ENCODE measurements at regions not wholly inside any gene's neighbourhood (a gene's known extent, or its start where the extent isn't known, plus 50 kb on each side); places are given as distances from the start of the nearest gene placed in this dataset.

GRCh38 chr11:110787680-110788079 lies 75.4 kb upstream of the ARHGAP20 start:
- BruUV-seq (replicated peaks), result no TSS peak

GRCh38 chr11:110786226-110786902 lies 74.1 kb upstream of the ARHGAP20 start:
- intact Hi-C loops (cut with micrococcal nuclease), result no loop called here
- no peaks in the 10 kb centered on the region for H3K36me3 ChIP-seq (ENCODE audit: control insufficient read depth in 1 of 2, insufficient read depth in 2 of 2, low read length in 2 of 2)
- ATAC-seq, result no peak
- H3K4me2 ChIP-seq (ENCODE audit: low read length), result no peak overlapping the region
- H2AFZ ChIP-seq (ENCODE audit: low read depth, low read length, poor library complexity, severe bottlenecking), result no peak overlapping the region
- no peaks in the 10 kb centered on the region for H4K20me1 ChIP-seq (ENCODE audit: insufficient read depth)
- H3K4me3 ChIP-seq (replicated peaks in 1 of 2; ENCODE audit: low read depth in 1 of 2, low read length in 2 of 2), result no peak overlapping the region
- peaks cover 4% of the 10 kb centered on the region; the same call in 1 of the 2 replicates for H3K27me3 ChIP-seq (ENCODE audit: insufficient read depth, low read length)
- no peak overlapping the region for H3K9ac ChIP-seq (ENCODE audit: low read length)
- CTCF ChIA-PET, result no interaction called here
- no peaks in the 10 kb centered on the region for H3K9me2 ChIP-seq (ENCODE audit: insufficient read depth)
- no peaks in the 10 kb centered on the region for H3K79me2 ChIP-seq (ENCODE audit: insufficient read depth, low read length)
- BruUV-seq (replicated peaks), result no TSS peak
- RAD21 ChIA-PET (ENCODE audit: low non-redundant PET in 1 of 2, low total read pairs in 2 of 2, uncharacterized antibody in 2 of 2, unreplicated experiment in 2 of 2), result no interaction called here
- no peaks in the 10 kb centered on the region for H3K4me1 ChIP-seq (ENCODE audit: control insufficient read depth in 1 of 2, insufficient read depth in 2 of 2, low read length in 2 of 2)
- DNase-seq (ENCODE audit: low read depth, low spot score), result no peak
- H3K27ac ChIP-seq (ENCODE audit: low read depth, low read length), result no peak overlapping the region
- POLR2A ChIA-PET, result no interaction called here
- H3K9me3 ChIP-seq (ENCODE audit: control insufficient read depth in 1 of 2, insufficient read depth in 1 of 2, low read depth in 1 of 2, low read length in 2 of 2), result no peaks in the 10 kb centered on the region
- TF ChIP-seq EGR1 (IDR thresholded peaks at IDR 0.05; ENCODE audit: low read depth) (no peak), JUND (IDR thresholded peaks at IDR 0.05) (no peak), ATF3 (IDR thresholded peaks at IDR 0.05) (no peak), EZH2phosphoT487 (IDR thresholded peaks at IDR 0.05; ENCODE audit: borderline replicate concordance) (no peak), ZNF274 (IDR thresholded peaks at IDR 0.05; ENCODE audit: low read depth, low read length) (no peak), ELF1 (IDR thresholded peaks at IDR 0.05; ENCODE audit: borderline replicate concordance, low read depth) (no peak), SRF (IDR thresholded peaks at IDR 0.05; ENCODE audit: low read depth) (no peak), POLR2AphosphoS5 (IDR thresholded peaks at IDR 0.05; ENCODE audit: low read depth, low read length) (no peak), MAX (IDR thresholded peaks at IDR 0.05) (no peak), SP1 (IDR thresholded peaks at IDR 0.05; ENCODE audit: low read depth) (no peak), CTCF (IDR thresholded peaks at IDR 0.05 in 2 of 3, conservative IDR thresholded peaks at IDR 0.05 in 1 of 3; ENCODE audit: borderline replicate concordance in 1 of 3, insufficient read depth in 1 of 3, low read depth in 2 of 3, low read length in 2 of 3) (no peak)

More at GRCh38 chr11:110787680-110788079, 75.4 kb upstream of the ARHGAP20 start:
- Histone ChIP-seq H3K27me3 (ENCODE audit: insufficient read depth, low read length) (peaks cover 8% of the 10 kb centered on the region; the same call in 1 of the 2 replicates), H3K9me3 (ENCODE audit: control insufficient read depth in 1 of 2, insufficient read depth in 1 of 2, low read depth in 1 of 2, low read length in 2 of 2) (no peaks in the 10 kb centered on the region), H3K4me2 (ENCODE audit: low read length) (no peak overlapping the region), H3K79me2 (ENCODE audit: insufficient read depth, low read length) (no peaks in the 10 kb centered on the region), H3K4me3 (replicated peaks in 1 of 2; ENCODE audit: low read depth in 1 of 2, low read length in 2 of 2) (no peak overlapping the region), H2AFZ (ENCODE audit: low read depth, low read length, poor library complexity, severe bottlenecking) (no peak overlapping the region), H4K20me1 (ENCODE audit: insufficient read depth) (no peaks in the 10 kb centered on the region), H3K27ac (ENCODE audit: low read depth, low read length) (no peak overlapping the region), H3K36me3 (ENCODE audit: control insufficient read depth in 1 of 2, insufficient read depth in 2 of 2, low read length in 2 of 2) (no peaks in the 10 kb centered on the region), H3K4me1 (ENCODE audit: control insufficient read depth in 1 of 2, insufficient read depth in 2 of 2, low read length in 2 of 2) (no peaks in the 10 kb centered on the region), H3K9ac (ENCODE audit: low read length) (no peak overlapping the region), H3K9me2 (ENCODE audit: insufficient read depth) (no peaks in the 10 kb centered on the region)
- ChIA-PET CTCF (no interaction called here), POLR2A (no interaction called here), RAD21 (ENCODE audit: low non-redundant PET in 1 of 2, low total read pairs in 2 of 2, uncharacterized antibody in 2 of 2, unreplicated experiment in 2 of 2) (no interaction called here)
- no peak for DNase-seq (ENCODE audit: low read depth, low spot score)
- no peak for ATAC-seq
- no peak for TF ChIP-seq JUND (IDR thresholded peaks at IDR 0.05)
- TF ChIP-seq MAX (IDR thresholded peaks at IDR 0.05), result no peak
- TF ChIP-seq SP1 (IDR thresholded peaks at IDR 0.05; ENCODE audit: low read depth), result no peak
- no peak for TF ChIP-seq CEBPB (IDR thresholded peaks at IDR 0.05; ENCODE audit: low read depth)
- TF ChIP-seq ELF1 (IDR thresholded peaks at IDR 0.05; ENCODE audit: borderline replicate concordance, low read depth), result no peak
- TF ChIP-seq ZNF274 (IDR thresholded peaks at IDR 0.05; ENCODE audit: low read depth, low read length), result no peak
- TF ChIP-seq RAD21 (IDR thresholded peaks at IDR 0.05; ENCODE audit: low read depth), result no peak
- no peak for TF ChIP-seq TCF7L2 (IDR thresholded peaks at IDR 0.05; ENCODE audit: borderline replicate concordance, extremely low read depth, insufficient read depth, insufficient read length)
- intact Hi-C loops (cut with micrococcal nuclease), result no loop called here
